ENCODE measurements at regions not wholly inside any gene's neighbourhood (a gene's known extent, or its start where the extent isn't known, plus 50 kb on each side); places are given as distances from the start of the nearest gene placed in this dataset.

GRCh38 chr4:10344824-10345223 lies 112.4 kb downstream of the ZNF518B start:
- no peak for TF ChIP-seq POLR2A (IDR thresholded peaks at IDR 0.05)
- TF ChIP-seq CTCF (IDR thresholded peaks at IDR 0.05), result no peak

All from uterus (tissue), 2 donors.